ENCODE measurements at regions not wholly inside any gene's neighbourhood (a gene's known extent, or its start where the extent isn't known, plus 50 kb on each side); places are given as distances from the start of the nearest gene placed in this dataset.

- no peak for ATAC-seq
- H3K4me1 ChIP-seq, result no peaks in the 10 kb centered on the region
- H3K36me3 ChIP-seq, result no peaks in the 10 kb centered on the region
- DNase-seq, result no peak
- no peaks in the 10 kb centered on the region for H3K27me3 ChIP-seq
- no peak for TF ChIP-seq CTCF (IDR thresholded peaks at IDR 0.05)
- H3K4me3 ChIP-seq, result no peak overlapping the region
- peaks cover 0 to 2% of the 10 kb centered on the region in 2 donors for H3K9me3 ChIP-seq
- no peak overlapping the region for H3K27ac ChIP-seq
- intact Hi-C loops (cut with DNase I), result no loop called here
These were observed 77.1 kb upstream of the OR9Q1 start for GRCh38 chr11:57946628-57947027.

- Histone ChIP-seq H3K36me3 (no peaks in the 10 kb centered on the region), H3K9me3 (no peaks in the 10 kb centered on the region), H3K4me1 (no peaks in the 10 kb centered on the region), H3K4me3 (no peak overlapping the region), H3K27me3 (no peaks in the 10 kb centered on the region), H3K27ac (no peak overlapping the region)
- TF ChIP-seq CTCF (IDR thresholded peaks at IDR 0.05), result no peak
- DNase-seq, result no peak
- intact Hi-C loops (cut with DNase I), result no loop called here
- no peak for ATAC-seq
These were observed 59.0 kb upstream of the OR9Q1 start for GRCh38 chr11:57964660-57965059.

- ATAC-seq (no peak), DNase-seq (no peak)
- Histone ChIP-seq H3K27ac (no peak overlapping the region), H3K4me3 (no peak overlapping the region), H3K4me1 (no peaks in the 10 kb centered on the region), H3K9me3 (no peaks in the 10 kb centered on the region), H3K27me3 (no peaks in the 10 kb centered on the region), H3K36me3 (no peaks in the 10 kb centered on the region)
- intact Hi-C loops (cut with DNase I), result no loop called here
- TF ChIP-seq CTCF (IDR thresholded peaks at IDR 0.05), result no peak
These were observed 52.2 kb upstream of the OR9Q1 start for GRCh38 chr11:57971272-57972012.

GRCh38 chr11:57972013-57972367 is 51.7 kb upstream of the OR9Q1 start:
- H3K4me3 ChIP-seq, result no peak overlapping the region
- no peaks in the 10 kb centered on the region for H3K4me1 ChIP-seq
- intact Hi-C loops (cut with DNase I), result no loop called here
- H3K27ac ChIP-seq, result no peak overlapping the region
- H3K27me3 ChIP-seq, result no peaks in the 10 kb centered on the region
- DNase-seq, result no peak
- no peak for TF ChIP-seq CTCF (IDR thresholded peaks at IDR 0.05)
- no peaks in the 10 kb centered on the region for H3K36me3 ChIP-seq
- ATAC-seq, result no peak
- H3K9me3 ChIP-seq, result no peaks in the 10 kb centered on the region
